ENCODE measurements at regions not wholly inside any gene's neighbourhood (a gene's known extent, or its start where the extent isn't known, plus 50 kb on each side); places are given as distances from the start of the nearest gene placed in this dataset.

DNA sequence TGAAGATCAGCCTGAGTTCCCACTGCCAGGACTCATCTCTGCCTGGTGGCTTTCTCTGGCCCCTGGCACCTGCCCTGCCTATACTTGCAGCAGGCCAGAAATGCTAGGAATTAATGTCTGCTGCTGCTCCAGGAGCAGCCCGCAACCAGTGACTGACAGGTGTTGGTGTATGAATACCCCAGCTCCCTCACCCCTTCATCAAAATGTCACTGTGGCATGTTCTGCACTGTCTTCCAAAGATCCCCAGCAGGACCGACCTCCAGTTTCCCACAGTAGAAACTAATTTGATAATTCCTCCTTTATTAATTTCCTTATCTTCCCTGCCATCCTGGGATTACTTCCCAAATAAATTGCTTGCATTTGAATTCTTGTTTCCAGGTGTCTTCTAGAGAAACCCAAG, 425.4 kb downstream of the BCOR start:
- Histone ChIP-seq H3K4me2 (ENCODE audit: insufficient read depth, low read length) (no peak overlapping the region), H3K4me3 (no peak overlapping the region)
- POLR2A ChIA-PET: no interaction called here

More for the DNA sequence above, 425.4 kb downstream of the BCOR start:
- ATAC-seq (no peak), DNase-seq (ENCODE audit: extremely low read depth in 1 of 4, low spot score in 3 of 4) (no peak), FAIRE-seq (no peak)
- no peaks in the 10 kb centered on the region; a peak in 1 of 5 replicates for H3K4me1 ChIP-seq (replicated peaks in 1 of 2; ENCODE audit: control insufficient read depth in 2 of 2, insufficient read depth in 2 of 2, low read length in 2 of 2)
- no peaks in the 10 kb centered on the region for H3K9me3 ChIP-seq (replicated peaks; ENCODE audit: control insufficient read depth, insufficient read depth, low read depth, low read length)
- H3K79me2 ChIP-seq (ENCODE audit: control insufficient read depth, insufficient read depth, low read length): no peaks in the 10 kb centered on the region
- 19% methylated on average over 2 of the region's 2 CpGs for WGBS (ENCODE audit: insufficient coverage, low coverage, missing lambda C conversion rate)
- no peak overlapping the region for H2AFZ ChIP-seq (ENCODE audit: low read depth, low read length)
- H3K27ac ChIP-seq (ENCODE audit: extremely low read depth, low read depth, low read length): no peak overlapping the region
- no peaks in the 10 kb centered on the region for H3K36me3 ChIP-seq (ENCODE audit: control insufficient read depth, insufficient read depth, low read length)
- CTCF ChIA-PET (ENCODE audit: low intra/inter-chr PET ratio): no interaction called here
- in situ Hi-C loops (cut with MboI): no loop called here
- no TSS peak for BruUV-seq (replicated peaks)
- H3K27me3 ChIP-seq (ENCODE audit: control insufficient read depth in 2 of 2, insufficient read depth in 2 of 2, low read length in 2 of 2): no peaks in the 10 kb centered on the region
- H4K20me1 ChIP-seq (replicated peaks; ENCODE audit: control insufficient read depth, insufficient read depth, low read length): no peaks in the 10 kb centered on the region
- TF ChIP-seq, protein P1, sequence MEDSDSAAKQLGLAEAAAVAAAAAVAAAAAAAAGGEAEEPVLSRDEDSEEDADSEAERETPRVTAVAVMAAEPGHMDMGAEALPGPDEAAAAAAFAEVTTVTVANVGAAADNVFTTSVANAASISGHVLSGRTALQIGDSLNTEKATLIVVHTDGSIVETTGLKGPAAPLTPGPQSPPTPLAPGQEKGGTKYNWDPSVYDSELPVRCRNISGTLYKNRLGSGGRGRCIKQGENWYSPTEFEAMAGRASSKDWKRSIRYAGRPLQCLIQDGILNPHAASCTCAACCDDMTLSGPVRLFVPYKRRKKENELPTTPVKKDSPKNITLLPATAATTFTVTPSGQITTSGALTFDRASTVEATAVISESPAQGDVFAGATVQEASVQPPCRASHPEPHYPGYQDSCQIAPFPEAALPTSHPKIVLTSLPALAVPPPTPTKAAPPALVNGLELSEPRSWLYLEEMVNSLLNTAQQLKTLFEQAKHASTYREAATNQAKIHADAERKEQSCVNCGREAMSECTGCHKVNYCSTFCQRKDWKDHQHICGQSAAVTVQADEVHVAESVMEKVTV (CRISPR knock-in tag; IDR thresholded peaks at IDR 0.05): no peak
- TF ChIP-seq PCBP1 (IDR thresholded peaks at IDR 0.05; ENCODE audit: low read depth, low read length, poor library complexity, severe bottlenecking) (no peak), PRPF4 (IDR thresholded peaks at IDR 0.05; ENCODE audit: insufficient read depth, low read depth, low read length, poor library complexity, severe bottlenecking) (no peak), MIER1 (IDR thresholded peaks at IDR 0.05; ENCODE audit: low read depth) (no peak), SRSF9 (IDR thresholded peaks at IDR 0.05; ENCODE audit: borderline replicate concordance, low read depth, low read length) (no peak), CCAR2 (IDR thresholded peaks at IDR 0.05; ENCODE audit: low read depth, low read length) (no peak), FOSL1 (tag; conservative IDR thresholded peaks at IDR 0.05) (no peak), GATAD2A (IDR thresholded peaks at IDR 0.05) (no peak), EWSR1 (IDR thresholded peaks at IDR 0.05; ENCODE audit: borderline replicate concordance, low read depth, partially characterized antibody) (no peak), RCOR1 (IDR thresholded peaks at IDR 0.05; ENCODE audit: borderline replicate concordance in 1 of 2, low read depth in 2 of 2, low read length in 2 of 2) (no peak)
- TF ChIP-seq, protein P2, sequence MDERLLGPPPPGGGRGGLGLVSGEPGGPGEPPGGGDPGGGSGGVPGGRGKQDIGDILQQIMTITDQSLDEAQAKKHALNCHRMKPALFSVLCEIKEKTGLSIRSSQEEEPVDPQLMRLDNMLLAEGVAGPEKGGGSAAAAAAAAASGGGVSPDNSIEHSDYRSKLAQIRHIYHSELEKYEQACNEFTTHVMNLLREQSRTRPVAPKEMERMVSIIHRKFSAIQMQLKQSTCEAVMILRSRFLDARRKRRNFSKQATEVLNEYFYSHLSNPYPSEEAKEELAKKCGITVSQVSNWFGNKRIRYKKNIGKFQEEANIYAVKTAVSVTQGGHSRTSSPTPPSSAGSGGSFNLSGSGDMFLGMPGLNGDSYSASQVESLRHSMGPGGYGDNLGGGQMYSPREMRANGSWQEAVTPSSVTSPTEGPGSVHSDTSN (CRISPR knock-in tag; IDR thresholded peaks at IDR 0.05; ENCODE audit: low read depth): no peak
- TF ChIP-seq, protein P2 (tag; conservative IDR thresholded peaks at IDR 0.05; ENCODE audit: low read depth): no peak
- TF ChIP-seq, protein P3, sequence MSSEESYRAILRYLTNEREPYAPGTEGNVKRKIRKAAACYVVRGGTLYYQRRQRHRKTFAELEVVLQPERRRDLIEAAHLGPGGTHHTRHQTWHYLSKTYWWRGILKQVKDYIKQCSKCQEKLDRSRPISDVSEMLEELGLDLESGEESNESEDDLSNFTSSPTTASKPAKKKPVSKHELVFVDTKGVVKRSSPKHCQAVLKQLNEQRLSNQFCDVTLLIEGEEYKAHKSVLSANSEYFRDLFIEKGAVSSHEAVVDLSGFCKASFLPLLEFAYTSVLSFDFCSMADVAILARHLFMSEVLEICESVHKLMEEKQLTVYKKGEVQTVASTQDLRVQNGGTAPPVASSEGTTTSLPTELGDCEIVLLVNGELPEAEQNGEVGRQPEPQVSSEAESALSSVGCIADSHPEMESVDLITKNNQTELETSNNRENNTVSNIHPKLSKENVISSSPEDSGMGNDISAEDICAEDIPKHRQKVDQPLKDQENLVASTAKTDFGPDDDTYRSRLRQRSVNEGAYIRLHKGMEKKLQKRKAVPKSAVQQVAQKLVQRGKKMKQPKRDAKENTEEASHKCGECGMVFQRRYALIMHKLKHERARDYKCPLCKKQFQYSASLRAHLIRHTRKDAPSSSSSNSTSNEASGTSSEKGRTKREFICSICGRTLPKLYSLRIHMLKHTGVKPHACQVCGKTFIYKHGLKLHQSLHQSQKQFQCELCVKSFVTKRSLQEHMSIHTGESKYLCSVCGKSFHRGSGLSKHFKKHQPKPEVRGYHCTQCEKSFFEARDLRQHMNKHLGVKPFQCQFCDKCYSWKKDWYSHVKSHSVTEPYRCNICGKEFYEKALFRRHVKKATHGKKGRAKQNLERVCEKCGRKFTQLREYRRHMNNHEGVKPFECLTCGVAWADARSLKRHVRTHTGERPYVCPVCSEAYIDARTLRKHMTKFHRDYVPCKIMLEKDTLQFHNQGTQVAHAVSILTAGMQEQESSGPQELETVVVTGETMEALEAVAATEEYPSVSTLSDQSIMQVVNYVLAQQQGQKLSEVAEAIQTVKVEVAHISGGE (CRISPR knock-in tag; IDR thresholded peaks at IDR 0.05): no peak
- TF ChIP-seq, protein P4, sequence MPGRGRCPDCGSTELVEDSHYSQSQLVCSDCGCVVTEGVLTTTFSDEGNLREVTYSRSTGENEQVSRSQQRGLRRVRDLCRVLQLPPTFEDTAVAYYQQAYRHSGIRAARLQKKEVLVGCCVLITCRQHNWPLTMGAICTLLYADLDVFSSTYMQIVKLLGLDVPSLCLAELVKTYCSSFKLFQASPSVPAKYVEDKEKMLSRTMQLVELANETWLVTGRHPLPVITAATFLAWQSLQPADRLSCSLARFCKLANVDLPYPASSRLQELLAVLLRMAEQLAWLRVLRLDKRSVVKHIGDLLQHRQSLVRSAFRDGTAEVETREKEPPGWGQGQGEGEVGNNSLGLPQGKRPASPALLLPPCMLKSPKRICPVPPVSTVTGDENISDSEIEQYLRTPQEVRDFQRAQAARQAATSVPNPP (IDR thresholded peaks at IDR 0.05; ENCODE audit: borderline replicate concordance, insufficient read depth, insufficient read length): no peak
- intact Hi-C loops (cut with micrococcal nuclease): no loop called here
- no peak overlapping the region for H3K9ac ChIP-seq (ENCODE audit: insufficient read depth in 1 of 2, low read depth in 2 of 2, low read length in 2 of 2)
- H3K9me1 ChIP-seq (ENCODE audit: control insufficient read depth, insufficient read depth, low read length): no peaks in the 10 kb centered on the region
